Renal cortical epithelial cell (primary cell): ENCODE measurements at regions not wholly inside any gene's neighbourhood (a gene's known extent, or its start where the extent isn't known, plus 50 kb on each side); places are given as distances from the start of the nearest gene placed in this dataset.
"Not testable (repeated sequence)": the region's sequence is repeated elsewhere in the genome, so short reads cannot be mapped to it uniquely, and the experiment has no call there.

Source experiments
- DNase-seq: peaks from one replicate; pipeline ENCODE4 v3.0.0-alpha.2; 2011; ENCODE audit warnings: low read depth

- DNase-seq = no peak
These were observed 112.3 kb downstream of the PCSK1 start for GRCh38 chr5:96320797-96321196.

GRCh38 chr5:96319981-96320739 is 112.9 kb downstream of the PCSK1 start:
- DNase-seq = not testable (repeated sequence)

DNA sequence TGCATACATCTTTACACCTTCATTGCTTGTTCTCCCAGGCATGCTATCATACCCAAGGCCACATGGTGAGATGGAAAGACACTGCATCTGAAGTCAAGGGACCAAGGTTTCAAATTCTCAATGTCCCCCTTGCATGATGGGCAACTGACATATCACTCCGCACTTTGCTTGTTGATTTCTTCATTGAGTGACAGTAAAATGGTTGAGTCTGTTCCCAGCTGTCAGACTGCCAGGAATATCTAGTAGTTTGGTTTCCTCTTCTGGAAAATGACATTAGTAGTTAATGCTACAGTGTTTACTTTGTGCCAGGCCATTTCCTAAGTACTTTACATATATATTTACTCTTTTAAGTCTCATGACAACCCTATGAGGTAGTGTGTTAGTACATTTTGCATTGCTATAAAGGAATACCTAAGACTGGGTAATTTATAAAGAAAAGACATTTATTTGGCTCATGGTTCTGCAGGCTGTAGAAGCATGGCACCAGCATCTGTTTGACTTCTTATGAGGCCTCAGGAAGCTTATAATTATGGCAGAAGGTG is 114.4 kb downstream of the PCSK1 start:
- DNase-seq = no peak

DNA sequence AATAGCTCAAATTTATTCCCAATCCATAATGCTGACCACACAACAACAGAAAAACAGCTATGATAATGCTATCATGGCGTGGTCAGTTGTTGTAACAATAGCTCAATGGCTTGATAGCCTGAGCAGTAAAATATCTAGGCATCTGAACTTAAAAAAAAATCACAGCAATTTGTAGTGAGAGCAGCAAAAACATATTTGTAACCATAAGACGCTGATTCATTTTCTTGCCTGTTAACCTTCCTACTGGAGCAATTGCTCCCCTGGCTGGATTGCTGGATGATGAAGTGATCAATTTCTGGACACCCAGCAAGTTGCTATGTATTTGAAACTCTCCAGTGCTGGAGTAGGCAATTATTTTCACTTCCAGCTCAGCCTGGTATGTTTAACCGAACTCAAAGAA is 115.1 kb downstream of the PCSK1 start:
- no peak for DNase-seq

DNA sequence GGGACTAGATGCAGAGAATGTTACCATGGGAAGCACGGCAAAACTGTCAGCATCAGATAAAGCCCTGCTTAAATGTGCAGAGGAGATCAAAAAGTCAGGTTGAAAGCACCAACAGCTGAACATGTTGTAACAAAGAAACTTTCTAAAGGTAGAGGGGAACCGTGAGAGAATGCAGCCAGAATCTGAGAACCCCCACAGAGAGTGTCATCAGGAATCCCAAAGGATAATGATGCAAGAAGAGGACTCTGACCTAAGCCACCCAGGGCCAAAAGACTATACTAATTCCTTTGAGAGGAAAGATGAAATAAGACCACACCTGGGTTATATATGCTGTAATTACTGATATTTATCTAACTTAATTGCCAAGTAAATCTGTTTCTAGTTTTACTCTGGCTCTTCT is 116.6 kb downstream of the PCSK1 start:
- no peak for DNase-seq

GRCh38 chr5:96316017-96316416 is 117.0 kb downstream of the PCSK1 start:
- no peak for DNase-seq

DNA sequence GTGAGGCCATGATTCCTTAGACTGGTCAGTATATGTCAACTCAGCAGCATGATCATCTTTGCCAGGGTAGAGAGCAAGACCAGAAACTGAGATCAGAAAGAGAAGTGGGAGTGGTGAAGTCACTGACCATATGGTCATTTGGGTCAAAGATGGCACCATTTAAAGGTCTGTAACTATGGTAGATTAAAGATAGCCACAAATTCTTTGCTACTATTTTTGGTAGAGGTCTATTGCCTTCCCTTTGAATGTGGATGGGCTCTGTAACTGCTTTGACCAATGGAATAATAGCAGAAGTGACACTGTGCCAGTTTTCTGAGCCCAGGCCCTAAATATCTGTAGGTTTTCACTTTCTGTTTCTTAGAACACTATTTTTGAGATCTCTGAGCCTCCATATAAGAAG is 117.6 kb downstream of the PCSK1 start:
- no peak for DNase-seq

DNA sequence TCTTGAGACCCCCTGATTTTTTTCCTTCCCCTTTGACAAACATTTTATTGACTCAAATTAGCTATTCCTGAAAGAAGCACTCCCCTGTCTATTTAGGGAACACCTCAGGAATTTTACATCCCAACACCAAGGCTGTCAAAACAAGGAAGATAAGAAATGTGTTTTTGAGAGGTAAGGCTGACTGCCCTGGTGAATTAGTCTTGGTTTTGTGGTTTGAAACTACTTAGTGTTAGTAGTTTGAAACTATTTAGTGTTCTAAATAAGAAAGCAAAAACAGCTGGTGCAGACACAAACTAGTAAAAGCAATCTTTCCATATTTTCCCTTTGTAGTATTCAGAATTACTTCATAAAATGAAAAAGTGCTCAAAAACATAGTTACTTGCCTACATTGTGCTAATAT is 120.7 kb downstream of the PCSK1 start:
- DNase-seq = no peak

GRCh38 chr5:96307047-96307446 is 126.0 kb downstream of the PCSK1 start:
- DNase-seq = not testable (repeated sequence)

- DNase-seq = no peak
These were observed 130.8 kb downstream of the PCSK1 start for GRCh38 chr5:96302174-96302738.

DNA sequence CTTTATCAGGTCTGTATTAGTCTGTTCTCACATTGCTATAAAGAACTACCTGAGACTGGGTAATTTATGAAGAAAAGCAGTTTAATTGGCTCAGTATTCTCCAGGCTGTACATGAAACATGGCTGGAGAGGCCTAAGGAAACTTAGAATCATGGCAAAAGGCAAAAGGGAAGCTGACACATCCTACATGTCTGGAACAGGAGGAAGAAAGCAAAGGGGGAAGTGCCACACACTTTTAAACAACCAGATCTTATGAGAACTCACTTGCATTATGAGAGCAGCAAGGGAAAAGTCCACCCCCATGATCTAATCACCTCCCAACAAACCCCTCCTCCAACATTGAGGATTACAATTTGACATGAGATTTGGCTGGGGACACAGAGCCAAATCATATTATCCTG is 132.1 kb downstream of the PCSK1 start:
- no peak for DNase-seq

- peak; percentile 87 for DNase-seq
These were observed 135.2 kb downstream of the PCSK1 start for GRCh38 chr5:96297867-96298266.

DNA sequence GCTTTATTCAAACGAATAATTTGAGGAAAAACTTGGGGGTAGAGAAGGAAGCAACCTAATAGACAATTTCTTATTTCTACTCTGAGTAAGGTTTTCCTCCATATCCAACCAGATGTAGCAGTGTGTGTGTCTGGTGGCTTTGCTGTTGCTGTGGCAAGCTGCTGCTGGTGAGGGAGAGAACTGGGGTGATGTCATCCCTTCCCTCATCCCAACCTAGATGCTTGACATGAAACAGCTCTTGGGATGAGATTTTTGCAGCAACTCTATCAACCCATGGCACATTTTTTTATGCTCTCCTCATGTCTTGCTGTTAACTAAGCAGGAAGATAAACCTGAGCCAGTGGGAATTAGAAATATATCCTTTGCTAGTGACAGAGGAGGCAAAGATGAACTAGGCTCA is 135.8 kb downstream of the PCSK1 start:
- DNase-seq = peak; percentile 35

DNA sequence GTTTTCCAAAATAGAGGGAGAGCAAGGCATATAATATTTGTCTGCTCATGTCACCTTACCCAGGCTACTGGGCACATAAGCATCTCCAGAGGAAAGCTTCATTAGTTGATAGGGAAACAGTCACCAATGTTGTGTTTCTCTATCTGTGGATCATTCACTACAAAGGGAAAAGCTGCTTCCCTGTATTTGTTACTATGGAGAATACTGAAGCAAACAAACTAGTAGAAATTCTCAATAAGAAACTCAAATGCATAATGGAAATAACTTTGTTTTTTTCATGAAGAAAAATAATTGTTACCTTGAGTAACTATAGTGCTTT is 138.2 kb downstream of the PCSK1 start:
- peak; percentile 19 for DNase-seq

DNA sequence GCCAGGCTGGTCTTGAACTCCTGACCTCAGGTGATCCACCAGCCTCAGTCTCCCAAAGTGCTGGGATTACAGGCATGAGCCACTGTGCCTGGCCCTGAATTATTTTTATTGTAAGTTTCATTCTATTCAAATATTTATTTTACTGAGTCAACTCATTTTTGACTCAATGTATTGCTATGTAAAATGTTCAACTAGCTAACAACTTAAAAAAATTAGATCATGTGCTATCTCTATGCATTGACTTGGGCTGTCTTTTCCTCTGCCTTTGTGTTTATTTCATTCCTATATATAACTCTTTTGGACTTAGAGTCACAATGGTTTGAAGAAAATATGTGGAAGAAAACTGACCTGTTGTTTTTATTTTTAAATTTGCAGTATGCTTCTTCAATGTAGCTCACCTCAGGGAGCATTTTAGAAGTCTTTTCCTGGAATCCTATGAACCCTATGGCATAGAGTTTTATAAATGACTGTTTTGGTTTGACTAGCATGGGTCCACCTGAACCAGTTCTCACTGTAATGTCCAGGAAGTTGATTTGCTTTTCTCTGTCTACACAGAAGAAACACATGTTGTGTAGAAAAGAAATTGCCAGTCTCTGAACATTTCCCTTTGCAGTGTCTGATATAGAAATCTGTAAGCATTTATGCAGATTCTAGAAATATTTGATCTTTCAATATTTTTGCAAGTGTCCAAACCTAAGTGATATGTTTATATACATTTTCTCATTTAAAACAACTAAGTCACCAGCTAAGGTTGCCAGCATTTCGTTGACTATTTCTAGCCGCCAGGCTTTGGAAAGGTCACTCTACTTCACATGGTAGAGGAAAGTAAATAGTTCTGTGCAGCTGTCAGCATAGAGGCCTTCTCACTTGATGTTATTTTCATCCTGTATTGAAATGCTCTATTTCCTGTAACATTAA is 138.8 kb downstream of the PCSK1 start:
- DNase-seq = no peak

DNA sequence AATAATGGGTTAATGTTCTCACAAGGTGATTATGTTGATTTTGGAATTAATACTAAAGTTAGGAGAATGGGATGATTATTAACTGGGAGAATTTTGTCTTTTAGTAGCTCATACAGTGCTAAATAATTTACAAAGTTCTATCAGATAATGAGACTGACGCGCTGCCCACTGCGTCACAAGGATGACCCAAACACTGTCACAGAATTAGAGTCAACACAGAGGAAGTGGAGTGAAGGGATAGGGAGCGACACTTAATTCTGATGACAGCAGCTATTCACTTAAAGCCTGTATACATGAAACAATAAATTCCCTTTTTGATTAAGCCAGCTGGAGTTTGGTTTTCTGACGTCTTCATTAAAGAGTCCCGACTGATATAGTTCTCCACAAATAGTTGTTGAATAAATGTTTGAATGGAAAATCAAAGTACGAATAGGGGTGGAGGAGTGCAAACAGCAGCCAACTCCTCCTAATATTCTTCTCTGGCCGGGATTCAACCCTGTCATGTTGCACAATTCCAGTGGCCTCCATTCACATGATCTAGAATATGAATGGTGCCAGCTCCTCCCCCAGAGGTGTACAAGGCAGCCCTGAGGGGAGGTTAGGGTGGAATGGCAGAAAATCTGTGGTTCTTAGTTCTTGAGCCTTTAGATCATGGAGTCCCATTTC is 140.3 kb downstream of the PCSK1 start:
- DNase-seq = no peak

- not testable (repeated sequence) for DNase-seq
These were observed 143.8 kb downstream of the PCSK1 start for GRCh38 chr5:96289287-96289686.

DNA sequence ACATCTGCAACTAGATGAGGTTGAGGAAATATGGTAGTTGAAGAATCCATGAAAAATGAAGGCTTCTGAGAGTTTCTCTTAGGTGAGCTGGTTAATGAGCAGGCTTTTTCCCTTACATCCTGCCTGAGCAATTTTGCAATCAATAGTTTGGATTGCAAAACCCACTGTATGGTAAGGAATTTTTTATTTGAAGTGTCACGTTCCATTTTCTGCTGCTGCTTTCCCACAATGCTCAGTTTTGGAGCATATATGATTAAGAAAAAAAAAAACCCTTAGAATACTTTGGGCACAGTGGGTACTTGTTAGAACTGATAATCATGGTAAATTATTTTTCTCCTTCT is 144.2 kb downstream of the PCSK1 start:
- DNase-seq = no peak

GRCh38 chr5:96288166-96288844 is 144.7 kb downstream of the PCSK1 start:
- no peak for DNase-seq

DNA sequence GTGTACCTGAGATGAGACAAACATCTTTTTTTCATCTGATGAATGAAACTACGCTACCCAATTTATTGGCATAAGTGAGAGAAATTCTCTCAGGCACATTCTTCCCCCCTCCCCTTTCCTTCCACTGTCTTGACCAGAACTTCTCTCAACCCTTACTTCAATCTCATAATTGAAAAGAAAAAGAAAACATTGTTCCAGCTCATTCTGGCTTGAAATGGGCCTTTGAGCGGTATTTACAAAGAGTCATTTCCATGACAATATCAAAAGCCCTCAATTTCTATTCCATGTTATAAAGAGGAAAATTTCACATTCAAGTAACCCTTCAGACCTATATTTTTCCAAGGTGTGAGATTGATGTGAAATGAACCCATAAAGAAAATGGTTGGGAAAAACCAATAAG is 145.9 kb downstream of the PCSK1 start:
- no peak for DNase-seq

DNA sequence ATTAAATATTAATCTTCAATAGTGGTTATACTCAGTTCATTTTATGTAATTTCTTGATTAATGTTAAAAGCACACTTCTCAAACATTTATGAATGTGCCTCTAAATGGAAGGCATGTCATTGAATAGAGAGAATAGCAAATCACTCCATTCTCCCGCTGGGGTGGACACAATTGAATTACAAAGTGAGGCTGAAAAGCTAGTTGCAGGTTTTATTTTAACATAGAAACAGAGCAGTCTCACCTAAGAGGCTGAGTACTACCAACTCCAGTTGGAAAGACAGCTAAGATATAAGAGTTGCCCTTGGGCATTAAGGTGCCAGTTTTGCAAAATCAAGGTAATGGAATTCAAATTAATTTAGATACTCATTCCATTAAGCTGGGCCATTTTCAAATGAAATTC is 147.2 kb downstream of the PCSK1 start:
- DNase-seq = no peak
